ENCODE measurements at regions not wholly inside any gene's neighbourhood (a gene's known extent, or its start where the extent isn't known, plus 50 kb on each side); places are given as distances from the start of the nearest gene placed in this dataset.
A peak's percentile ranks its signal among the peaks of the same experiment; 100 is the strongest.

GRCh38 chr1:42006093-42006492 is 87.4 kb upstream of the HIVEP3 start:
- DNase-seq (no peak), ATAC-seq (no peak)
- Mint-ChIP-seq H3K9me3 (no peaks in the 10 kb centered on the region), H3K27me3 (no peaks in the 10 kb centered on the region), H3K4me1 (peaks cover 46% of the 10 kb centered on the region), H3K27ac (no peak overlapping the region), H3K4me3 (no peak overlapping the region)

- ATAC-seq (no peak), DNase-seq (no peak)
- Mint-ChIP-seq H3K27ac (no peak overlapping the region), H3K9me3 (no peaks in the 10 kb centered on the region), H3K4me1 (peaks cover 41% of the 10 kb centered on the region), H3K27me3 (no peaks in the 10 kb centered on the region), H3K4me3 (no peak overlapping the region)
Measured at GRCh38 chr1:42005530-42005929, 86.8 kb upstream of the HIVEP3 start.

- Mint-ChIP-seq H3K9me3 (no peaks in the 10 kb centered on the region), H3K4me1 (peaks cover 38% of the 10 kb centered on the region), H3K27ac (no peak overlapping the region), H3K4me3 (no peak overlapping the region), H3K27me3 (no peaks in the 10 kb centered on the region)
- no peak for ATAC-seq
- DNase-seq: no peak
Measured at GRCh38 chr1:42004860-42005259, 86.1 kb upstream of the HIVEP3 start.

GRCh38 chr1:42004322-42004721 is 85.6 kb upstream of the HIVEP3 start:
- Mint-ChIP-seq H3K27ac (no peak overlapping the region), H3K9me3 (no peaks in the 10 kb centered on the region), H3K4me1 (peaks cover 35% of the 10 kb centered on the region), H3K4me3 (no peak overlapping the region), H3K27me3 (no peaks in the 10 kb centered on the region)
- no peak for ATAC-seq
- DNase-seq: no peak

- Mint-ChIP-seq H3K4me3 (no peak overlapping the region), H3K4me1 (peaks cover 29% of the 10 kb centered on the region), H3K9me3 (no peaks in the 10 kb centered on the region), H3K27ac (no peak overlapping the region), H3K27me3 (no peaks in the 10 kb centered on the region)
- ATAC-seq (no peak), DNase-seq (no peak)
Measured at GRCh38 chr1:42003433-42003832, 84.7 kb upstream of the HIVEP3 start.

GRCh38 chr1:42002220-42002619 is 83.5 kb upstream of the HIVEP3 start:
- H3K9me3 Mint-ChIP-seq: no peaks in the 10 kb centered on the region
- H3K4me3 Mint-ChIP-seq: no peak overlapping the region
- no peak for DNase-seq
- ATAC-seq: no peak
- peaks cover 21% of the 10 kb centered on the region for H3K4me1 Mint-ChIP-seq
- H3K27me3 Mint-ChIP-seq: no peaks in the 10 kb centered on the region
- H3K27ac Mint-ChIP-seq: peak overlapping the region in 1 of 2 donors; percentile 42

- H3K27me3 Mint-ChIP-seq: no peaks in the 10 kb centered on the region
- H3K9me3 Mint-ChIP-seq: no peaks in the 10 kb centered on the region
- DNase-seq: no peak
- H3K27ac Mint-ChIP-seq: no peak overlapping the region
- H3K4me3 Mint-ChIP-seq: no peak overlapping the region
- peaks cover 17% of the 10 kb centered on the region for H3K4me1 Mint-ChIP-seq
- ATAC-seq: no peak
Measured at GRCh38 chr1:42000766-42001165, 82.0 kb upstream of the HIVEP3 start.

- Mint-ChIP-seq H3K27me3 (no peaks in the 10 kb centered on the region), H3K27ac (no peak overlapping the region)
- ATAC-seq: no peak
Measured at GRCh38 chr1:41999884-42000283, 81.2 kb upstream of the HIVEP3 start.

GRCh38 chr1:41998250-41998649 is 79.5 kb upstream of the HIVEP3 start:
- H3K4me1 Mint-ChIP-seq: peaks cover 27% of the 10 kb centered on the region
- no peaks in the 10 kb centered on the region for H3K27me3 Mint-ChIP-seq
- no peak for ATAC-seq

More at GRCh38 chr1:41999884-42000283, 81.2 kb upstream of the HIVEP3 start:
- H3K4me3 Mint-ChIP-seq: no peak overlapping the region
- peaks cover under 1 to 3% of the 10 kb centered on the region in 2 donors for H3K9me3 Mint-ChIP-seq
- DNase-seq: no peak
- peaks cover 20% of the 10 kb centered on the region for H3K4me1 Mint-ChIP-seq

GRCh38 chr1:41997153-41997552 is 78.4 kb upstream of the HIVEP3 start:
- H3K4me1 Mint-ChIP-seq: peaks cover 24% of the 10 kb centered on the region
- no peak overlapping the region for H3K27ac Mint-ChIP-seq
- DNase-seq: no peak
- H3K9me3 Mint-ChIP-seq: peaks cover 8 to 10% of the 10 kb centered on the region in 2 donors
- H3K27me3 Mint-ChIP-seq: no peaks in the 10 kb centered on the region
- no peak overlapping the region for H3K4me3 Mint-ChIP-seq
- ATAC-seq: no peak

More at GRCh38 chr1:41998250-41998649, 79.5 kb upstream of the HIVEP3 start:
- Mint-ChIP-seq H3K27ac (peak overlapping the region in 1 of 2 donors; percentile 14), H3K9me3 (peaks cover 8 to 10% of the 10 kb centered on the region in 2 donors), H3K4me3 (no peak overlapping the region)
- DNase-seq: no peak

- H3K27me3 Mint-ChIP-seq: no peaks in the 10 kb centered on the region
- peaks cover 8 to 10% of the 10 kb centered on the region in 2 donors for H3K9me3 Mint-ChIP-seq
- H3K4me3 Mint-ChIP-seq: no peak overlapping the region
- peaks cover 20% of the 10 kb centered on the region for H3K4me1 Mint-ChIP-seq
- peak overlapping the region in 1 of 2 donors; percentile 49 for H3K27ac Mint-ChIP-seq
- ATAC-seq (no peak), DNase-seq (no peak)
Measured at GRCh38 chr1:41995441-41996130, 76.9 kb upstream of the HIVEP3 start.

GRCh38 chr1:41994195-41994894 is 75.6 kb upstream of the HIVEP3 start:
- Mint-ChIP-seq H3K27ac (peak overlapping the region in 1 of 2 donors; percentile 63), H3K4me3 (no peak overlapping the region), H3K4me1 (peaks cover 20% of the 10 kb centered on the region), H3K27me3 (no peaks in the 10 kb centered on the region), H3K9me3 (peaks cover 8 to 10% of the 10 kb centered on the region in 2 donors)
- DNase-seq (no peak), ATAC-seq (no peak)

- DNase-seq (no peak), ATAC-seq (no peak)
- Mint-ChIP-seq H3K4me3 (no peak overlapping the region), H3K27ac (no peak overlapping the region), H3K27me3 (no peaks in the 10 kb centered on the region), H3K9me3 (peaks cover 0 to 6% of the 10 kb centered on the region in 2 donors), H3K4me1 (peaks cover 33% of the 10 kb centered on the region)
Measured at GRCh38 chr1:41983451-41983850, 64.7 kb upstream of the HIVEP3 start.

GRCh38 chr1:41981796-41982195 is 63.1 kb upstream of the HIVEP3 start:
- peaks cover 37% of the 10 kb centered on the region for H3K4me1 Mint-ChIP-seq
- DNase-seq (no peak), ATAC-seq (no peak)
- no peak overlapping the region for H3K27ac Mint-ChIP-seq
- no peak overlapping the region for H3K4me3 Mint-ChIP-seq
- H3K27me3 Mint-ChIP-seq: no peaks in the 10 kb centered on the region
- H3K9me3 Mint-ChIP-seq: no peaks in the 10 kb centered on the region

- Mint-ChIP-seq H3K27ac (peak overlapping the region in 1 of 2 donors; percentile 2), H3K9me3 (no peaks in the 10 kb centered on the region), H3K4me3 (no peak overlapping the region), H3K27me3 (no peaks in the 10 kb centered on the region), H3K4me1 (peaks cover 37% of the 10 kb centered on the region)
- DNase-seq (no peak), ATAC-seq (peak; percentile 72)
Measured at GRCh38 chr1:41980827-41981653, 62.3 kb upstream of the HIVEP3 start.

- no peak overlapping the region for H3K27ac Mint-ChIP-seq
Measured at GRCh38 chr1:41978986-41979385, 60.3 kb upstream of the HIVEP3 start.

More at GRCh38 chr1:41978986-41979385, 60.3 kb upstream of the HIVEP3 start:
- no peak overlapping the region for H3K4me3 Mint-ChIP-seq
- peaks cover 37% of the 10 kb centered on the region for H3K4me1 Mint-ChIP-seq
- H3K27me3 Mint-ChIP-seq: no peaks in the 10 kb centered on the region
- no peak for ATAC-seq
- no peaks in the 10 kb centered on the region for H3K9me3 Mint-ChIP-seq
- DNase-seq: no peak
